Activated B cell treated with CpG ODN at 0.5 μM for 24 hours (primary cell): ENCODE measurements at regions not wholly inside any gene's neighbourhood (a gene's known extent, or its start where the extent isn't known, plus 50 kb on each side); places are given as distances from the start of the nearest gene placed in this dataset.

ENCODE experiments used
- ATAC-seq: fragments of 200-7000 bp; cut with Tn5 transposase; one replicate; pipeline ENCODE4 v1.10.0; 2021; ENCODE audit warnings: low read depth, mild to moderate bottlenecking, moderate library complexity
- CTCF ChIA-PET: fragments of 350-600 bp; sonication (Branson Sonifier 250); formaldehyde crosslinking; loops from one replicate; lab custom pipeline; 2021; ENCODE audit warnings: antibody characterized with exemption; lab: Charles Lee
- POLR2A ChIA-PET: fragments of 350-600 bp; sonication (Branson Sonifier 250); formaldehyde crosslinking; loops from one replicate; lab custom pipeline; 2021; ENCODE audit warnings: antibody characterized with exemption; lab: Charles Lee
- DNase-seq: peaks from one replicate; pipeline ENCODE4 v3.0.0; 2022
- H3K27ac Mint-ChIP-seq: one replicate; pipeline ENCODE4 v1.8.0; 2020; ENCODE audit warnings: mixed read lengths
- H3K27me3 Mint-ChIP-seq: one replicate; pipeline ENCODE4 v1.8.0; 2021; ENCODE audit warnings: mixed read lengths
- H3K36me3 Mint-ChIP-seq: one replicate; pipeline ENCODE4 v1.8.0; 2021; ENCODE audit warnings: low read depth, mixed read lengths
- H3K4me1 Mint-ChIP-seq: one replicate; pipeline ENCODE4 v1.8.0; 2021; ENCODE audit warnings: mixed read lengths
- H3K4me3 Mint-ChIP-seq: one replicate; pipeline ENCODE4 v1.8.0; 2020; ENCODE audit warnings: mild to moderate bottlenecking, mixed read lengths
- H3K9me3 Mint-ChIP-seq: one replicate; pipeline ENCODE4 v1.8.0; 2020; ENCODE audit warnings: mixed read lengths
- intact Hi-C: fragments of 100-400 bp; cut with micrococcal nuclease; formaldehyde crosslinking; loops from one replicate; pipeline ENCODE4 v1.15.1; 2024
- TF ChIP-seq, protein P1 (sequence below): fragments of 200-600 bp; IDR thresholded peaks from one replicate; pipeline ENCODE4 v1.8.0; 2022; ENCODE audit warnings: antibody characterized with exemption, mild to moderate bottlenecking

DNA sequence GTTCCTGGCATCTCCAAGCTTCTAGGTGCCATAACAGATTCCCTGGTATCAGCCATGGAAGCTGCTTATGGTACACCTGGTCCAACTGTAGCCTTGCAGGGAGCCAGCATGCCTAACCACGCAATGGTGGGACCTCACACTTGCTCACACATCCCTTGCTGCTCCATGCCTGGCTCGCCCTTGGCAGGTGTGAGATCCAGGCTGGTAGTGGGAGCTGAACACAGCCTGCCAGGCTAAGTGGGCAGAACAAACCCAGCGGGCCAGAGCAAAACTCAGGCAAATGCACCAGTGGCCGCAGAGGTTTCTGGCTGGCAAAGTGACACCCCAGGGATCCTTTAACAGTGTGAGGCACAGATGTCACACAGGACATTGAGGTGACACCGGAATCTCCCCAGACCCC is 185.8 kb downstream of the NDUFA10 start:
- TF ChIP-seq, protein P1, sequence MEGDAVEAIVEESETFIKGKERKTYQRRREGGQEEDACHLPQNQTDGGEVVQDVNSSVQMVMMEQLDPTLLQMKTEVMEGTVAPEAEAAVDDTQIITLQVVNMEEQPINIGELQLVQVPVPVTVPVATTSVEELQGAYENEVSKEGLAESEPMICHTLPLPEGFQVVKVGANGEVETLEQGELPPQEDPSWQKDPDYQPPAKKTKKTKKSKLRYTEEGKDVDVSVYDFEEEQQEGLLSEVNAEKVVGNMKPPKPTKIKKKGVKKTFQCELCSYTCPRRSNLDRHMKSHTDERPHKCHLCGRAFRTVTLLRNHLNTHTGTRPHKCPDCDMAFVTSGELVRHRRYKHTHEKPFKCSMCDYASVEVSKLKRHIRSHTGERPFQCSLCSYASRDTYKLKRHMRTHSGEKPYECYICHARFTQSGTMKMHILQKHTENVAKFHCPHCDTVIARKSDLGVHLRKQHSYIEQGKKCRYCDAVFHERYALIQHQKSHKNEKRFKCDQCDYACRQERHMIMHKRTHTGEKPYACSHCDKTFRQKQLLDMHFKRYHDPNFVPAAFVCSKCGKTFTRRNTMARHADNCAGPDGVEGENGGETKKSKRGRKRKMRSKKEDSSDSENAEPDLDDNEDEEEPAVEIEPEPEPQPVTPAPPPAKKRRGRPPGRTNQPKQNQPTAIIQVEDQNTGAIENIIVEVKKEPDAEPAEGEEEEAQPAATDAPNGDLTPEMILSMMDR, result no peak
- ChIA-PET CTCF (no interaction called here), POLR2A (no interaction called here)
- Mint-ChIP-seq H3K9me3 (peaks cover 2% of the 10 kb centered on the region), H3K27me3 (peaks cover 3% of the 10 kb centered on the region), H3K4me1 (no peaks in the 10 kb centered on the region), H3K36me3 (no peaks in the 10 kb centered on the region), H3K27ac (no peak overlapping the region), H3K4me3 (no peak overlapping the region)
- intact Hi-C loops, result no loop called here
- no peak for ATAC-seq
- no peak for DNase-seq

DNA sequence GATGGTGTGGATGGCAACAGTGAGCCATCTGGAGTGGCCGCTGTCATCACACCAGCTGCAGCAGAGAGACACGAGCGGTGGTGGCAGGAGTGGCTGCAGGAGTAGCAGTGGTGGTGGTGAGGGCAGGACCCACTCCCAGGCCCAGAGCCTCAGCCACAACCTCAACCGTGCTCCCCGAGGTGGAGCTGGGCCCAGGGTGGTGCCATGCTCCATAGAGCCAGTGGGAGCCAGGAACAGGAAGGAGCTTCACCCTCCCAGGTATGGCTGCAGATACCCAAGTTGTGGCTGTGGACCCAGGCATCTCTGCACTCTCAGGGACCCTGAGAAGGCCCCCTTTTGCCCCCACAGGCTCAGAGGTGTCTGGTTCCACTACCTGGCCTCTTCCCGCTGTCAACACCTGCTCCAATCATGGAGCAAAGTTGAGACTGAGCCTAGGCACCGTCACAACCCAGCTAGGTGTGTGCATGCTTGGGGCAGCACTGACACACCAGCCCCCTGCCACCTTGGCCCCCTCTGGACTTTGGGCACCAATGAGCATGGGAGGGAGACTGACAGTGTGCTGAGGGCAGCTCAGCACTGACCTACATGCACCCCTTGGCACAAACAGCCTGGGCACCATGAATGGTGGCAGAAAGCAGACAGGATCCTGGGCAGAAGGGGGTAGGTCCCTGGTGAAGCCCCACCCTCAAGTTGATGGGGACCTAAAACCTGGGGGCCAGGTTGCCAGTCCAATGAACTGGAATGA is 188.9 kb downstream of the NDUFA10 start:
- DNase-seq, result no peak
- Mint-ChIP-seq H3K27me3 (no peaks in the 10 kb centered on the region), H3K36me3 (no peaks in the 10 kb centered on the region), H3K4me3 (no peak overlapping the region), H3K9me3 (no peaks in the 10 kb centered on the region), H3K27ac (no peak overlapping the region), H3K4me1 (no peaks in the 10 kb centered on the region)
- intact Hi-C loops, result no loop called here
- ATAC-seq, result no peak
- ChIA-PET CTCF (no interaction called here), POLR2A (no interaction called here)
- TF ChIP-seq, protein P1, result no peak

DNA sequence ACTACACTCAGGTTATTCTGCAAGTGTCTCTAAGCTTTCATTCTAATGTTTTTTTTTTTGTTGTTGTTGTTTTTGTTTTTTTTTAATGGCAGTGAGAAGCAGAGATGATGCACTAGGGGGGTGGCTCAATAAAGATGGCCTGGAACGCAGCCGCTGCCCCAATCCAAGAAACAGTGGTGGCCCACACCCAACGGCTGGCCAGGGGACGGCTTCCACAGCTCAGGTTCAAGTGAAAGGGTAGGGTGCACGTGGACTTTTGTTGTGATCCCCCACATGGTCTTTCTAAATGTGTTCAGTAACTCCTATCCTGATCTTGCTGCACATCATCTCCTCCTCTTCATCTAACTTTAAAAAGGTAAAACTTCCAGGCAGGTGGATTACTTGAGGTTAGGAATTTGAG is 190.1 kb downstream of the NDUFA10 start:
- CTCF ChIA-PET, result no interaction called here
- H3K27me3 Mint-ChIP-seq, result no peaks in the 10 kb centered on the region
- ATAC-seq (no peak), DNase-seq (no peak)
- POLR2A ChIA-PET, result no interaction called here
- no peaks in the 10 kb centered on the region for H3K9me3 Mint-ChIP-seq
- H3K27ac Mint-ChIP-seq, result no peak overlapping the region
- no peak overlapping the region for H3K4me3 Mint-ChIP-seq
- intact Hi-C loops, result no loop called here
- no peaks in the 10 kb centered on the region for H3K4me1 Mint-ChIP-seq
- TF ChIP-seq, protein P1, result no peak
- no peaks in the 10 kb centered on the region for H3K36me3 Mint-ChIP-seq

DNA sequence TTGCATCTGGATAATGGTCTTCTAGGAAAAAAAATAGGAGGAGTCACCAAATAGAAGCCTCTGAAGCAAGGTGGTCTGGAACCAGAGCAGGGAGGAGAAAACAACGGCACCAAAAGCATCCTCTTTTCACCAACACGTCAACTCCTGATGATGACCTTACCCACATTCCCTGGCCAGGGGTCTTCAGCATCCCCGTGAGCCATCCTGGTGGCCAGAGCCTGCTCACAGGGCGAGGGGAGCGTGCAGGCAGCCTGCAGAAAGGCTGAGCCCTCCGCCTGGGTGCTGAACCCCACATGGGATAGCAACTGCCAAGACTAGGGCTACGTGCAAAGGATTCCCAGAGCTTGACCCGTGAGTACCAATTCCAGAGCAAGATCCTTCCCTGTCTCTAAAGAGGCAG is 191.0 kb downstream of the NDUFA10 start:
- TF ChIP-seq, protein P1, result no peak
- intact Hi-C loops, result no loop called here
- no peak overlapping the region for H3K4me3 Mint-ChIP-seq
- ChIA-PET POLR2A (no interaction called here), CTCF (no interaction called here)
- no peaks in the 10 kb centered on the region for H3K9me3 Mint-ChIP-seq
- H3K27ac Mint-ChIP-seq, result no peak overlapping the region
- H3K36me3 Mint-ChIP-seq, result no peaks in the 10 kb centered on the region
- ATAC-seq (no peak), DNase-seq (peak; percentile 10)
- no peaks in the 10 kb centered on the region for H3K4me1 Mint-ChIP-seq
- no peaks in the 10 kb centered on the region for H3K27me3 Mint-ChIP-seq

DNA sequence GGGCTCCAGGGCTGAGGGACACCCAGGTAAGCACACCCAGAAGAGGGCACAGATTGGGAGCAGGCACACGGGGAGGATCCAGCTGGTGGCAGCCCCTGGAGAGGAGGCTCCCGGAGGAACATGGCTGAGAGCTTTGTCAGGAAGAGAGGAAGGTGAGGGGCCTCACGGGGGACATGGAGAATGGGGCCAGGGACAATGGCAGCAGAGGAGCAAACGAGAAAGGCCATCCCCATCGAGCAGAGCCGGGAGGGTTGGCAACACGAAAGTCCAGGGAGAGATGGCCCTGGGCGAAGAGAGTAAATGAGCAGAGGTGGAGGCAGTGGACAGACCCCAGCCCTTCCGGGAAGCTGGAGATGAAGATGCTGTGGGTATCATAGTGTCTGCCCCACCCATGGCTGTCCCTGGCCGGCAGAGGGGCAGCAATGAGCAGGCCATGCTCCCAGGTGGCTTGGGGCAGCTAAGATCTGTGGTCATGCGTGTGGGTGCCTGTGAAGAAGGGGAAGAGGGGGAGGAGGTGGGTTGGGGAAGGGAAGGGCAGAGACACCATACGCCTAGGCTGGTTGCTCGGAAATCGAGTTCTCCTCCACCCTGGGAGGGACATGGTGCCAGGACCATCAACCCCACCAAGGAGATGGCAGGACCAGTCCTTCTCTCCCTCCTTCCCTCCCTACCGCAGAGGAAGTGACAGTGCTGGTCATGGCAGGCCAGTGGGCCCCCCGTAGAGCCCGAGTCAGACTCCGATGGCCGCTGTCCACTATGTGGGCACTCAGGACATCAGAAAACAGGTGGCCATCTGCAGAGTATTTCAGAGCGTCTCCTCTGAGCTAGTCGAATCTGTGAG is 191.7 kb downstream of the NDUFA10 start:
- POLR2A ChIA-PET, result no interaction called here
- ATAC-seq (no peak), DNase-seq (peak; percentile 10)
- no peaks in the 10 kb centered on the region for H3K36me3 Mint-ChIP-seq
- no peaks in the 10 kb centered on the region for H3K4me1 Mint-ChIP-seq
- CTCF ChIA-PET, result no interaction called here
- intact Hi-C loops, result no loop called here
- H3K27ac Mint-ChIP-seq, result no peak overlapping the region
- H3K4me3 Mint-ChIP-seq, result no peak overlapping the region
- H3K27me3 Mint-ChIP-seq, result no peaks in the 10 kb centered on the region
- TF ChIP-seq, protein P1, result no peak
- H3K9me3 Mint-ChIP-seq, result no peaks in the 10 kb centered on the region
